ENCODE measurements at regions not wholly inside any gene's neighbourhood (a gene's known extent, or its start where the extent isn't known, plus 50 kb on each side); places are given as distances from the start of the nearest gene placed in this dataset.

GRCh38 chr5:68922172-68922987 is 171.4 kb upstream of the SLC30A5 start:
- H3K9me3 ChIP-seq: no peaks in the 10 kb centered on the region
- peaks cover 4% of the 10 kb centered on the region for H3K4me1 ChIP-seq (ENCODE audit: insufficient read depth)
- H3K27me3 ChIP-seq: no peaks in the 10 kb centered on the region
- TF ChIP-seq POLR2A (IDR thresholded peaks at IDR 0.05) (no peak), EP300 (IDR thresholded peaks at IDR 0.05) (no peak), CTCF (IDR thresholded peaks at IDR 0.05) (no peak)
- no peaks in the 10 kb centered on the region for H3K36me3 ChIP-seq
- H3K27ac ChIP-seq: no peak overlapping the region
- no peak overlapping the region for H3K4me3 ChIP-seq
- intact Hi-C loops (cut with DNase I): no loop called here
- no peak for DNase-seq
- WGBS, 3 donors: 77 to 83% (median 81%) methylated on average over 3 of the region's 3 CpGs

- intact Hi-C loops (cut with DNase I): no loop called here
- 36 to 47% (median 38%) methylated on average over 10 of the region's 10 CpGs for WGBS, 3 donors
- no peaks in the 10 kb centered on the region for H3K36me3 ChIP-seq
- TF ChIP-seq CTCF (IDR thresholded peaks at IDR 0.05) (no peak), POLR2A (IDR thresholded peaks at IDR 0.05) (no peak), EP300 (IDR thresholded peaks at IDR 0.05) (no peak)
- H3K4me1 ChIP-seq (ENCODE audit: insufficient read depth): peaks cover 4% of the 10 kb centered on the region
- H3K9me3 ChIP-seq: no peaks in the 10 kb centered on the region
- no peak overlapping the region for H3K4me3 ChIP-seq
- H3K27ac ChIP-seq: no peak overlapping the region
- no peaks in the 10 kb centered on the region for H3K27me3 ChIP-seq
- DNase-seq: peak in 3 of 5 donors; percentile 33 to 43 (median 40)
Observed at GRCh38 chr5:68924481-68925145, 169.2 kb upstream of the SLC30A5 start.

- Histone ChIP-seq H3K4me3 (no peak overlapping the region), H3K27ac (no peak overlapping the region), H3K36me3 (no peaks in the 10 kb centered on the region), H3K4me1 (ENCODE audit: insufficient read depth) (peaks cover 4% of the 10 kb centered on the region), H3K27me3 (no peaks in the 10 kb centered on the region), H3K9me3 (peaks cover 0 to 4% of the 10 kb centered on the region in 2 donors)
- 84 to 90% (median 86%) methylated on average over 2 of the region's 2 CpGs for WGBS, 3 donors
- intact Hi-C loops (cut with DNase I): no loop called here
- TF ChIP-seq CTCF (IDR thresholded peaks at IDR 0.05) (no peak), POLR2A (IDR thresholded peaks at IDR 0.05) (no peak), EP300 (IDR thresholded peaks at IDR 0.05) (no peak)
- DNase-seq: no peak
Observed at GRCh38 chr5:68928617-68929302, 165.1 kb upstream of the SLC30A5 start.

GRCh38 chr5:68930139-68930538 is 163.7 kb upstream of the SLC30A5 start:
- no peaks in the 10 kb centered on the region for H3K36me3 ChIP-seq
- H3K27ac ChIP-seq: no peak overlapping the region
- no peaks in the 10 kb centered on the region for H3K27me3 ChIP-seq
- no peaks in the 10 kb centered on the region for H3K4me1 ChIP-seq (ENCODE audit: insufficient read depth)
- intact Hi-C loops (cut with DNase I): no loop called here
- no peak overlapping the region for H3K4me3 ChIP-seq
- DNase-seq: no peak
- H3K9me3 ChIP-seq: peaks cover 0 to 4% of the 10 kb centered on the region in 2 donors
- 94 to 95% (median 95%) methylated on average over 5 of the region's 5 CpGs for WGBS, 3 donors
- TF ChIP-seq POLR2A (IDR thresholded peaks at IDR 0.05) (no peak), EP300 (IDR thresholded peaks at IDR 0.05) (no peak), CTCF (IDR thresholded peaks at IDR 0.05) (no peak)

All from ovary (tissue), 7 donors.